IMR-90 (cell line): ENCODE measurements at regions not wholly inside any gene's neighbourhood (a gene's known extent, or its start where the extent isn't known, plus 50 kb on each side); places are given as distances from the start of the nearest gene placed in this dataset.

Experiments used
- ATAC-seq: fragments of 200-7000 bp; cut with Tn5 transposase; 2 replicates; pipeline ENCODE4 v1.9.1; 2020; ENCODE audit warnings: low read depth, mild to moderate bottlenecking, moderate library complexity
- BruUV-seq: library from RNA; stranded (reverse); fragments of 400-500 nt; replicated peaks from 2 replicates; lab custom pipeline; 2021; lab: Mats Ljungman, UMichigan
- CTCF ChIA-PET: fragments of 300-600 bp; formaldehyde crosslinking; extraction: SDS; loops from one replicate; lab custom pipeline; 2021; ENCODE audit warnings: antibody characterized with exemption; lab: Yijun Ruan, JAX
- POLR2A ChIA-PET: fragments of 300-600 bp; sonication (Branson Sonifier 250); formaldehyde crosslinking; loops from one replicate; lab custom pipeline; 2022; ENCODE audit warnings: antibody characterized with exemption; ENCODE audit not compliant: unreplicated experiment; lab: Charles Lee
- DNase-seq: peaks from one replicate; pipeline ENCODE4 v3.0.0; 2013
- H2AFZ ChIP-seq: replicated peaks from 2 replicates; pipeline ENCODE3; 2013; ENCODE audit warnings: low read length, mild to moderate bottlenecking; ENCODE audit not compliant: poor library complexity
- H2AK5ac ChIP-seq: 2 replicates; pipeline ENCODE4 v1.6.1; 2013; ENCODE audit warnings: low read depth, low read length, inconsistent platforms
- H2AK9ac ChIP-seq: replicated peaks from 2 replicates; pipeline ENCODE3; 2013; ENCODE audit warnings: mild to moderate bottlenecking, low read depth, low read length, moderate library complexity; ENCODE audit not compliant: poor library complexity
- H2BK120ac ChIP-seq: 2 replicates; pipeline ENCODE4 v1.6.1; 2013; ENCODE audit warnings: low read depth, low read length, inconsistent platforms
- H2BK15ac ChIP-seq: 3 replicates; pipeline ENCODE4 v1.6.1; 2013; ENCODE audit warnings: low read depth, low read length, inconsistent platforms
- H2BK20ac ChIP-seq: 2 replicates; pipeline ENCODE4 v1.6.1; 2013; ENCODE audit warnings: low read depth, mild to moderate bottlenecking, inconsistent platforms, low read length, moderate library complexity
- H2BK5ac ChIP-seq: 2 replicates; pipeline ENCODE4 v1.6.1; 2013; ENCODE audit warnings: mild to moderate bottlenecking, low read depth, low read length, inconsistent platforms; ENCODE audit not compliant: poor library complexity, severe bottlenecking
- H3K14ac ChIP-seq: replicated peaks from 2 replicates; pipeline ENCODE4 v1.6.1; 2013; ENCODE audit warnings: low read depth, low read length, inconsistent platforms
- H3K18ac ChIP-seq: 2 replicates; pipeline ENCODE4 v1.6.1; 2013; ENCODE audit warnings: low read depth, low read length, control low read depth
- H3K23ac ChIP-seq: 2 replicates; pipeline ENCODE4 v1.6.1; 2013; ENCODE audit warnings: low read depth, low read length, inconsistent platforms
- H3K27ac ChIP-seq: 2 replicates; pipeline ENCODE4 v1.5.1; 2013; ENCODE audit warnings: mild to moderate bottlenecking, control low read depth, low read length; ENCODE audit not compliant: insufficient read depth
- H3K27me3 ChIP-seq: 2 replicates; pipeline ENCODE4 v1.6.1; 2013; ENCODE audit warnings: low read length; ENCODE audit not compliant: control insufficient read depth, insufficient read depth
- H3K36me3 ChIP-seq: 2 replicates; pipeline ENCODE4 v1.6.1; 2013; ENCODE audit warnings: low read length, mixed read lengths; ENCODE audit not compliant: control insufficient read depth, insufficient read depth
- H3K4ac ChIP-seq: 2 replicates; pipeline ENCODE4 v1.6.1; 2013; ENCODE audit warnings: low read depth, low read length, inconsistent platforms
- H3K4me1 ChIP-seq: 2 replicates; pipeline ENCODE4 v1.6.1; 2013; ENCODE audit warnings: low read length, mixed read lengths; ENCODE audit not compliant: control insufficient read depth, insufficient read depth
- H3K4me2 ChIP-seq: 2 replicates; pipeline ENCODE4 v1.6.1; 2013; ENCODE audit warnings: low read depth, mild to moderate bottlenecking, control low read depth, low read length, moderate library complexity
- H3K4me3 ChIP-seq: 2 replicates; pipeline ENCODE4 v1.5.1; 2013; ENCODE audit warnings: low read depth, mild to moderate bottlenecking, control low read depth, low read length, moderate library complexity; ENCODE audit not compliant: insufficient read depth
- H3K56ac ChIP-seq: 2 replicates; pipeline ENCODE4 v1.6.1; 2013; ENCODE audit warnings: low read length, inconsistent platforms; ENCODE audit not compliant: insufficient read depth; ENCODE audit errors: extremely low read depth
- H3K79me1 ChIP-seq, 2 experiments: 2 replicates each; pipeline ENCODE4 v1.6.1; 2013; ENCODE audit warnings: low read length in 2 of 2, inconsistent platforms in 1 of 2, low read depth in 1 of 2
- H3K9ac ChIP-seq: 2 replicates; pipeline ENCODE4 v1.6.1; 2013; ENCODE audit warnings: low read depth, low read length, control low read depth
- H3K9me1 ChIP-seq: 2 replicates; pipeline ENCODE4 v1.6.1; 2013; ENCODE audit warnings: low read length, inconsistent platforms; ENCODE audit not compliant: insufficient read depth
- H3K9me3 ChIP-seq: 2 replicates; pipeline ENCODE4 v1.6.1; 2013; ENCODE audit warnings: low read length; ENCODE audit not compliant: control insufficient read depth, insufficient read depth
- H4K20me1 ChIP-seq: 2 replicates; pipeline ENCODE4 v1.6.1; 2013; ENCODE audit warnings: low read length, inconsistent platforms; ENCODE audit not compliant: insufficient read depth
- H4K5ac ChIP-seq: 2 replicates; pipeline ENCODE4 v1.6.1; 2013; ENCODE audit warnings: mild to moderate bottlenecking, low read depth, low read length, control low read depth
- H4K8ac ChIP-seq, 2 experiments: 2 replicates each; pipeline ENCODE4 v1.6.1; 2013; ENCODE audit warnings: low read depth in 2 of 2, low read length in 2 of 2, control low read depth in 1 of 2, inconsistent platforms in 1 of 2
- H4K91ac ChIP-seq: 2 replicates; pipeline ENCODE4 v1.6.1; 2013; ENCODE audit warnings: low read depth, low read length, inconsistent platforms; ENCODE audit not compliant: insufficient read depth
- BHLHE40 ChIP-seq: fragments of 150-350 bp; IDR thresholded peaks from 2 replicates; pipeline ENCODE4 v1.6.1; 2016; ENCODE audit warnings: mild to moderate bottlenecking, low read depth, low read length
- CHD1 ChIP-seq: IDR thresholded peaks from 2 replicates; pipeline ENCODE4 v1.6.1; 2012; ENCODE audit warnings: low read depth, low read length, improper control_type of control experiment
- CTCF ChIP-seq: conservative IDR thresholded peaks from 2 replicates; pipeline ENCODE4 v1.5.1; 2012; ENCODE audit warnings: mild to moderate bottlenecking, low read depth, low read length, improper control_type of control experiment
- FOS ChIP-seq: fragments of 150-350 bp; IDR thresholded peaks from 2 replicates; pipeline ENCODE4 v1.6.1; 2016; ENCODE audit warnings: low read depth, low read length
- MAFK ChIP-seq: IDR thresholded peaks from 2 replicates; pipeline ENCODE4 v1.6.1; 2012; ENCODE audit warnings: low read depth, low read length, improper control_type of control experiment
- MAZ ChIP-seq: IDR thresholded peaks from 2 replicates; pipeline ENCODE4 v1.6.1; 2012; ENCODE audit warnings: low read depth, mild to moderate bottlenecking, low read length, improper control_type of control experiment, moderate library complexity, borderline replicate concordance
- MXI1 ChIP-seq: IDR thresholded peaks from 2 replicates; pipeline ENCODE4 v1.6.1; 2012; ENCODE audit warnings: low read depth, mild to moderate bottlenecking, low read length, moderate library complexity, borderline replicate concordance
- NFE2L2 ChIP-seq: fragments of 150-350 bp; IDR thresholded peaks from 2 replicates; pipeline ENCODE4 v1.6.1; 2016; ENCODE audit warnings: low read depth, mild to moderate bottlenecking, low read length
- POLR2A ChIP-seq: IDR thresholded peaks from 2 replicates; pipeline ENCODE4 v1.6.1; 2012; ENCODE audit warnings: mild to moderate bottlenecking, low read depth, low read length
- RAD21 ChIP-seq: IDR thresholded peaks from 2 replicates; pipeline ENCODE4 v1.6.1; 2012; ENCODE audit warnings: low read length, improper control_type of control experiment
- RCOR1 ChIP-seq: IDR thresholded peaks from 2 replicates; pipeline ENCODE4 v1.6.1; 2012; ENCODE audit warnings: mild to moderate bottlenecking, low read length, improper control_type of control experiment; ENCODE audit not compliant: insufficient replicate concordance
- USF2 ChIP-seq: fragments of 150-350 bp; IDR thresholded peaks from 2 replicates; pipeline ENCODE4 v1.6.1; 2017; ENCODE audit warnings: mild to moderate bottlenecking, antibody characterized with exemption, low read length, low read depth
- WGBS, 2 experiments: methylation state at CpG; one replicate each; pipeline versions ENCODE4 v1.1.5 to v1.1.7; 2013; ENCODE audit warnings: missing lambda C conversion rate in 2 of 2; ENCODE audit not compliant: insufficient read length in 1 of 2; ENCODE audit errors: extremely low coverage in 2 of 2; 5-methylcytosine and 5-hydroxymethylcytosine counted together
- dilution Hi-C: fragments of 300-500 bp; cut with HindIII; formaldehyde crosslinking; loops from one replicate; pipeline ENCODE4 v1.14.3; 2018; ENCODE audit warnings: low sequenced_read_pairs; ENCODE audit not compliant: unreplicated experiment
- in situ Hi-C: fragments of 300-500 bp; cut with MboI; formaldehyde crosslinking; loops from 3 replicates; pipeline ENCODE4 v1.14.3; 2019; ENCODE audit warnings: low sequenced_read_pairs, inconsistent platforms, mixed read lengths
- intact Hi-C: fragments of 100-400 bp; cut with micrococcal nuclease; formaldehyde crosslinking; loops from 2 replicates; pipeline ENCODE4 v1.10.0; 2022

DNA sequence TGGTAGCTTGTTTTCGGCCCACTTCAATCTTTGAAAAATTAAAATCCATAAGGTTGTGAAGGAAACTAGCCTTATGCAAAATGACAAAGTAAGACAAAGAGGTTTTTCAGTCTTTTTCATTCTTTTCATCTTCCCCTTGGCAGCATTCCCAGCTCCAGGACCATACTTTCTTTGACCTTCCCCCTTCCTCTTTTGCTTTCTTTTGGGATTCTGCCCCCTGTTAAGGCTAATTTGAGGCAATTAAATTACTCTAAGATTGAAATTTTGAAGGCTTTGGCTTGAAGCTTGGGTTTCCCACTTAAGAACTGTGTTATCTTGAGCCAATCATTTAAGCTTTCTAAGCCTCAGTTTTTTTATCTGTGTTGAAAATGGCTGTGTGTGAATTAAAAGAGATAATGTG, 124.9 kb downstream of the DACT1 start:
- in situ Hi-C loops: no loop called here
- no peak overlapping the region for H2AFZ ChIP-seq

More for the DNA sequence above, 124.9 kb downstream of the DACT1 start:
- no peak overlapping the region for H4K8ac ChIP-seq
- no peaks in the 10 kb centered on the region for H3K79me1 ChIP-seq
- no peak overlapping the region for H3K27ac ChIP-seq
- dilution Hi-C loops: no loop called here
- H3K56ac ChIP-seq: no peak overlapping the region
- no peak overlapping the region for H3K9ac ChIP-seq
- H4K5ac ChIP-seq: no peak overlapping the region
- no peak overlapping the region for H3K23ac ChIP-seq
- no peaks in the 10 kb centered on the region for H3K4me1 ChIP-seq
- peaks cover 5% of the 10 kb centered on the region for H3K27me3 ChIP-seq
- H3K4me2 ChIP-seq: no peak overlapping the region
- no peak overlapping the region for H2BK5ac ChIP-seq
- BruUV-seq: no TSS peak
- ATAC-seq: no peak
- H2AK9ac ChIP-seq: no peak overlapping the region
- H3K9me3 ChIP-seq: no peaks in the 10 kb centered on the region
- no peaks in the 10 kb centered on the region for H3K9me1 ChIP-seq
- no peak for DNase-seq
- intact Hi-C loops: no loop called here
- H3K14ac ChIP-seq: no peak overlapping the region
- no peaks in the 10 kb centered on the region for H3K36me3 ChIP-seq
- no peaks in the 10 kb centered on the region for H4K20me1 ChIP-seq
- no peak overlapping the region for H2BK20ac ChIP-seq
- H4K91ac ChIP-seq: no peak overlapping the region
- TF ChIP-seq MAZ (no peak), POLR2A (no peak), CTCF (no peak), CHD1 (no peak), USF2 (no peak), FOS (no peak), RAD21 (no peak), BHLHE40 (no peak), MXI1 (no peak), NFE2L2 (no peak), RCOR1 (no peak), MAFK (no peak)
- no peak overlapping the region for H3K18ac ChIP-seq
- no CpG with 5 or more reads among the region's 1 CpG for WGBS, 2 experiments
- CTCF ChIA-PET: interaction anchor here (0.7 kb wide), 1 partner anchor 124 kb away, joined by 3 read pairs; no protein-coding TSS in a partner anchor
- POLR2A ChIA-PET: no interaction called here
- no peak overlapping the region for H2AK5ac ChIP-seq
- H3K4ac ChIP-seq: no peak overlapping the region
- H2BK15ac ChIP-seq: no peak overlapping the region
- no peak overlapping the region for H3K4me3 ChIP-seq
- no peak overlapping the region for H2BK120ac ChIP-seq
